A549 (cell line): ENCODE measurements at regions not wholly inside any gene's neighbourhood (a gene's known extent, or its start where the extent isn't known, plus 50 kb on each side); places are given as distances from the start of the nearest gene placed in this dataset.

Source experiments
- ATAC-seq, 2 experiments: fragments of 200-7000 bp in 1 of 2; fragments of >200 bp in 1 of 2; cut with Nextera tagmentation in 1 of 2; cut with Tn5 transposase in 1 of 2; 3 replicates each; pipeline versions ENCODE4 v1.8.0 to v1.9.1; 2018 to 2020; ENCODE audit warnings: mild to moderate bottlenecking in 1 of 2, moderate library complexity in 1 of 2
- CTCF ChIA-PET: fragments of 300-600 bp; sonication (Branson Sonifier 250); formaldehyde crosslinking; extraction: SDS; loops from one replicate; lab custom pipeline; 2021; ENCODE audit warnings: antibody characterized with exemption, inconsistent platforms; lab: Yijun Ruan, JAX
- POLR2A ChIA-PET: fragments of 350-600 bp; formaldehyde crosslinking; extraction: SDS; loops from one replicate; lab custom pipeline; 2021; ENCODE audit warnings: antibody characterized with exemption, inconsistent platforms; lab: Yijun Ruan, JAX
- DNase-seq, 2 experiments: peaks; one replicate each; pipeline versions ENCODE4 v3.0.0 to v3.0.0-alpha.2; 2011 to 2016; ENCODE audit warnings: low read depth in 1 of 2, low spot score in 1 of 2
- FAIRE-seq: peaks from 2 replicates; lab custom pipeline; 2011; peaks lifted over from hg19 to GRCh38; lab: Jason Lieb, UNC
- H3K27ac ChIP-seq, 2 experiments: fragments of >200 bp; sonication (Bioruptor Twin); formaldehyde crosslinking; 3 replicates each; pipeline ENCODE4 v1.5.1; 2016 to 2017
- H3K4me1 ChIP-seq: fragments of >200 bp; sonication (Bioruptor Twin); formaldehyde crosslinking; 3 replicates; pipeline ENCODE4 v1.6.1; 2016
- H3K4me2 ChIP-seq: fragments of >200 bp; sonication (Bioruptor Twin); formaldehyde crosslinking; 3 replicates; pipeline ENCODE4 v1.6.1; 2016
- H3K4me3 ChIP-seq: fragments of >200 bp; sonication (Bioruptor Twin); formaldehyde crosslinking; 3 replicates; pipeline ENCODE4 v1.5.1; 2016
- H3K9me3 ChIP-seq: fragments of >200 bp; sonication (Bioruptor Twin); formaldehyde crosslinking; 3 replicates; pipeline ENCODE4 v1.6.1; 2016
- CEBPB ChIP-seq, 2 experiments: fragments of >200 bp in 1 of 2; sonication (Bioruptor Twin) in 1 of 2; formaldehyde crosslinking in 1 of 2; IDR thresholded peaks; 2 replicates each; pipeline ENCODE4 v1.6.1; 2012 to 2016
- CHD4 ChIP-seq: fragments of 200-600 bp; sonication (generic); IDR thresholded peaks from 2 replicates; pipeline ENCODE4 v1.6.1; 2016; ENCODE audit warnings: antibody characterized with exemption, mild to moderate bottlenecking, borderline replicate concordance
- CTCF ChIP-seq: fragments of >200 bp; sonication (Bioruptor Twin); formaldehyde crosslinking; IDR thresholded peaks from 3 replicates; pipeline ENCODE4 v1.5.1; 2016
- EHF ChIP-seq: fragments of 250-450 bp; sonication (Bioruptor Pico); IDR thresholded peaks from 2 replicates; pipeline ENCODE4 v1.5.0; 2020; ENCODE audit warnings: mild to moderate bottlenecking
- EHMT2 ChIP-seq: fragments of 200-600 bp; sonication (generic); IDR thresholded peaks from 2 replicates; pipeline ENCODE4 v1.6.1; 2016; ENCODE audit warnings: antibody characterized with exemption, low read depth, mild to moderate bottlenecking, moderate library complexity
- ELK1 ChIP-seq: fragments of 150-350 bp; IDR thresholded peaks from 2 replicates; pipeline ENCODE4 v1.6.1; 2014; ENCODE audit warnings: low read depth, mild to moderate bottlenecking, low read length
- ESRRA ChIP-seq: fragments of 150-350 bp; IDR thresholded peaks from 2 replicates; pipeline ENCODE4 v1.6.1; 2014; ENCODE audit warnings: mild to moderate bottlenecking, low read length, borderline replicate concordance
- FOSB ChIP-seq: fragments of 250-450 bp; sonication (Bioruptor Pico); IDR thresholded peaks from 2 replicates; pipeline ENCODE4 v1.5.0; 2020; ENCODE audit warnings: mild to moderate bottlenecking, moderate library complexity
- FOXS1 ChIP-seq: fragments of 250-450 bp; sonication (Bioruptor Pico); IDR thresholded peaks from 2 replicates; pipeline ENCODE4 v1.5.0; 2020; ENCODE audit warnings: mild to moderate bottlenecking, moderate library complexity
- GATA3 ChIP-seq: IDR thresholded peaks from 2 replicates; pipeline ENCODE4 v1.6.1; 2012; ENCODE audit warnings: borderline replicate concordance
- HOXA7 ChIP-seq: fragments of 250-450 bp; sonication (Bioruptor Pico); IDR thresholded peaks from 2 replicates; pipeline ENCODE4 v1.5.0; 2020; ENCODE audit warnings: mild to moderate bottlenecking, moderate library complexity
- HOXB5 ChIP-seq: fragments of 250-450 bp; sonication (Bioruptor Pico); IDR thresholded peaks from 2 replicates; pipeline ENCODE4 v1.5.0; 2020; ENCODE audit warnings: mild to moderate bottlenecking, moderate library complexity
- JUN ChIP-seq, 2 experiments: fragments of >200 bp; sonication (Bioruptor Twin); formaldehyde crosslinking; IDR thresholded peaks; 2 replicates in 1 of 2; 3 replicates in 1 of 2; pipeline ENCODE4 v1.6.1; 2016 to 2017
- KDM5A ChIP-seq: fragments of 200-600 bp; sonication (generic); IDR thresholded peaks from 2 replicates; pipeline ENCODE4 v1.6.1; 2016; ENCODE audit warnings: antibody characterized with exemption, mild to moderate bottlenecking
- MAX ChIP-seq: IDR thresholded peaks from 2 replicates; pipeline ENCODE4 v1.6.1; 2012
- MAZ ChIP-seq: fragments of 150-350 bp; IDR thresholded peaks from 2 replicates; pipeline ENCODE4 v1.6.1; 2014; ENCODE audit warnings: antibody characterized with exemption, low read depth, low read length, borderline replicate concordance
- NFE2L2 ChIP-seq: fragments of 150-350 bp; conservative IDR thresholded peaks from 2 replicates; pipeline ENCODE4 v1.6.1; 2014; ENCODE audit warnings: low read length
- POLR2A ChIP-seq: IDR thresholded peaks from 2 replicates; pipeline ENCODE4 v1.6.1; 2012; ENCODE audit warnings: mild to moderate bottlenecking, low read length
- RAD21 ChIP-seq, 2 experiments: fragments of >200 bp in 1 of 2; sonication (Bioruptor Twin) in 1 of 2; formaldehyde crosslinking in 1 of 2; IDR thresholded peaks in 1 of 2; conservative IDR thresholded peaks in 1 of 2; 2 replicates in 1 of 2; 3 replicates in 1 of 2; pipeline ENCODE4 v1.6.1; 2012 to 2018; ENCODE audit warnings: inconsistent platforms in 1 of 2
- RARB ChIP-seq: fragments of 250-450 bp; sonication (Bioruptor Pico); IDR thresholded peaks from 2 replicates; pipeline ENCODE4 v1.8.0; 2021; ENCODE audit warnings: mild to moderate bottlenecking, moderate library complexity
- SMC3 ChIP-seq: fragments of >200 bp; sonication (Bioruptor Twin); formaldehyde crosslinking; IDR thresholded peaks from 3 replicates; pipeline ENCODE4 v1.6.1; 2018; ENCODE audit warnings: inconsistent platforms
- TP53 ChIP-seq: fragments of 250-450 bp; sonication (Bioruptor Pico); IDR thresholded peaks from 2 replicates; pipeline ENCODE4 v1.5.0; 2021; ENCODE audit warnings: mild to moderate bottlenecking, moderate library complexity
- USF2 ChIP-seq: fragments of 450-650 bp; IDR thresholded peaks from 2 replicates; pipeline ENCODE4 v1.6.1; 2014; ENCODE audit warnings: antibody characterized with exemption
- ZC3H11A ChIP-seq: fragments of 450-650 bp; IDR thresholded peaks from 2 replicates; pipeline ENCODE4 v1.6.1; 2014; ENCODE audit warnings: antibody characterized with exemption, mild to moderate bottlenecking
- ZSCAN20 ChIP-seq: fragments of 250-450 bp; sonication (Bioruptor Pico); IDR thresholded peaks from 2 replicates; pipeline ENCODE4 v1.8.0; 2022; ENCODE audit warnings: mild to moderate bottlenecking, moderate library complexity
- WGBS: methylation state at CpG from one replicate; pipeline ENCODE4 v1.1.6; 2017; ENCODE audit errors: missing lambda C conversion rate; 5-methylcytosine and 5-hydroxymethylcytosine counted together

- peak in 1 of 2 experiments; percentile 1 for DNase-seq
- no peaks in the 10 kb centered on the region for H3K9me3 ChIP-seq
- 5% methylated on average over 3 of the region's 3 CpGs for WGBS
- no peak overlapping the region for H3K4me3 ChIP-seq
- ChIA-PET CTCF (no interaction called here), POLR2A (no interaction called here)
- no peak overlapping the region for H3K27ac ChIP-seq
- H3K4me2 ChIP-seq: no peak overlapping the region
- no peaks in the 10 kb centered on the region for H3K4me1 ChIP-seq
- FAIRE-seq: no peak
- TF ChIP-seq GATA3 (no peak), NFE2L2 (no peak), ESRRA (no peak), EHMT2 (no peak), TP53 (CRISPR knock-in tag) (no peak), CHD4 (no peak), CEBPB (IDR thresholded peaks at IDR 0.05) (no peak), SMC3 (no peak)
- ATAC-seq: no peak
Observed at GRCh38 chrX:98379134-98379533, 1495.4 kb downstream of the RPA4 start.

- no peak overlapping the region for H3K4me3 ChIP-seq
Observed at GRCh38 chrX:98380106-98380505, 1496.4 kb downstream of the RPA4 start.

More at GRCh38 chrX:98380106-98380505, 1496.4 kb downstream of the RPA4 start:
- no peak overlapping the region for H3K27ac ChIP-seq
- TF ChIP-seq KDM5A: no peak
- TF ChIP-seq JUN (IDR thresholded peaks at IDR 0.05): no peak
- no peak for TF ChIP-seq NFE2L2
- TF ChIP-seq ZSCAN20 (CRISPR knock-in tag): no peak
- no peak for TF ChIP-seq POLR2A
- no peak for TF ChIP-seq HOXA7 (CRISPR knock-in tag)
- TF ChIP-seq EHF (CRISPR knock-in tag): no peak
- TF ChIP-seq FOXS1 (CRISPR knock-in tag): no peak
- no peak for TF ChIP-seq RARB (CRISPR knock-in tag)
- no peak for TF ChIP-seq ESRRA
- TF ChIP-seq CTCF: no peak
- no peak for TF ChIP-seq HOXB5
- TF ChIP-seq ELK1: no peak
- TF ChIP-seq ZC3H11A: no peak
- no peak for TF ChIP-seq RAD21 (conservative IDR thresholded peaks at IDR 0.05 in 1 of 2, IDR thresholded peaks at IDR 0.05 in 1 of 2)
- no peak for TF ChIP-seq MAZ
- TF ChIP-seq CHD4: no peak
- TF ChIP-seq MAX: no peak
- no peak for TF ChIP-seq FOSB (CRISPR knock-in tag)
- TF ChIP-seq USF2: no peak
- TF ChIP-seq, all 56 proteins: peak for 0
- no peak overlapping the region for H3K4me2 ChIP-seq
- FAIRE-seq: no peak
- no peak for DNase-seq
- ChIA-PET CTCF (no interaction called here), POLR2A (no interaction called here)
- H3K9me3 ChIP-seq: no peaks in the 10 kb centered on the region
- H3K4me1 ChIP-seq: no peaks in the 10 kb centered on the region
- ATAC-seq: no peak
- WGBS: 47% methylated on average over 11 of the region's 11 CpGs
